A673 (cell line): ENCODE measurements at regions not wholly inside any gene's neighbourhood (a gene's known extent, or its start where the extent isn't known, plus 50 kb on each side); places are given as distances from the start of the nearest gene placed in this dataset.

Experiments used
- CTCF ChIP-seq: fragments of 300-800, 200-600 bp; sonication (generic); conservative IDR thresholded peaks from 2 replicates; pipeline ENCODE4 v1.5.1; 2017; ENCODE audit warnings: low read depth, mild to moderate bottlenecking, antibody characterized with exemption, low read length, moderate library complexity, mixed read lengths
- EZH2 ChIP-seq: fragments of 200-600 bp; sonication (generic); IDR thresholded peaks from 2 replicates; pipeline ENCODE4 v1.6.1; 2017; ENCODE audit warnings: borderline replicate concordance, low read depth, mild to moderate bottlenecking, mixed read lengths, antibody characterized with exemption, low read length; ENCODE audit not compliant: poor library complexity, severe bottlenecking

GRCh38 chr2:215249501-215249900 is 62.4 kb upstream of the ATIC start:
- TF ChIP-seq CTCF, result no peak
- no peak for TF ChIP-seq EZH2
